WERI-Rb-1 (cell line): ENCODE measurements at regions not wholly inside any gene's neighbourhood (a gene's known extent, or its start where the extent isn't known, plus 50 kb on each side); places are given as distances from the start of the nearest gene placed in this dataset.
"Not testable (repeated sequence)": the region's sequence is repeated elsewhere in the genome, so short reads cannot be mapped to it uniquely, and the experiment has no call there.

Experiments used
- DNase-seq: peaks from one replicate; pipeline ENCODE4 v3.0.0-alpha.2; 2020
- H3K27ac ChIP-seq: fragments of 250-450 bp; sonication (Bioruptor Pico); 2 replicates; pipeline ENCODE4 v1.5.1; 2020; ENCODE audit warnings: mild to moderate bottlenecking, moderate library complexity
- H3K27me3 ChIP-seq: fragments of 250-450 bp; sonication (Bioruptor Pico); 2 replicates; pipeline ENCODE4 v1.5.1; 2021; ENCODE audit warnings: mild to moderate bottlenecking, low read depth, moderate library complexity; ENCODE audit not compliant: insufficient read depth, severe bottlenecking
- H3K36me3 ChIP-seq: fragments of 250-450 bp; sonication (Bioruptor Pico); 2 replicates; pipeline ENCODE4 v1.5.1; 2020; ENCODE audit warnings: mild to moderate bottlenecking, moderate library complexity
- H3K4me3 ChIP-seq: 2 replicates; pipeline ENCODE4 v1.5.1; 2011; ENCODE audit warnings: low read depth, mild to moderate bottlenecking, control low read depth, low read length
- H3K9me3 ChIP-seq: fragments of 250-450 bp; sonication (Bioruptor Pico); 2 replicates; pipeline ENCODE4 v1.5.1; 2021; ENCODE audit warnings: mild to moderate bottlenecking, moderate library complexity; ENCODE audit not compliant: severe bottlenecking
- TF ChIP-seq, protein P1 (sequence below): IDR thresholded peaks from 2 replicates; pipeline ENCODE4 v1.5.1; 2011; ENCODE audit warnings: low read depth, mild to moderate bottlenecking, control low read depth, inconsistent platforms, low read length

DNA sequence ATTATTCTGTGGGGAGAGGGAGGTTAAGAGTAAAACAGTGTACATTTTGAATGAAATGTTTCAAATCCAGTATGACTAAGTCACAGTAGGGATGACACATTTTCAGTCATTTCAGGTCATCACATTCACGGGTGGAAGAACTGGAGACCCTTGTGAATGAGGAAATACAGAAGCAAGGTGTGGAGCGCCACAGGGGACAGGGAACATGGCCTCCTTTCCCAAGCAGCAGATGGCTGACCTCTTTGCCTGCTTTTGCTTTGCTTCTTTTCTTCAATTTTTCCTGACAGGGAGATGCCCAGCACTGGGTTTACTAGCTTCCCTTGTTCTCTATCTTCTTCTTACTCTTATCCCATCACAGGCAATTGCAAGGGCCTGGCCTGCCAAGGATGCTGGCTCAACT lies 278.9 kb upstream of the DLGAP1 start:
- no peak for DNase-seq
- H3K36me3 ChIP-seq, result no peaks in the 10 kb centered on the region
- peaks cover 53% of the 10 kb centered on the region for H3K27me3 ChIP-seq

DNA sequence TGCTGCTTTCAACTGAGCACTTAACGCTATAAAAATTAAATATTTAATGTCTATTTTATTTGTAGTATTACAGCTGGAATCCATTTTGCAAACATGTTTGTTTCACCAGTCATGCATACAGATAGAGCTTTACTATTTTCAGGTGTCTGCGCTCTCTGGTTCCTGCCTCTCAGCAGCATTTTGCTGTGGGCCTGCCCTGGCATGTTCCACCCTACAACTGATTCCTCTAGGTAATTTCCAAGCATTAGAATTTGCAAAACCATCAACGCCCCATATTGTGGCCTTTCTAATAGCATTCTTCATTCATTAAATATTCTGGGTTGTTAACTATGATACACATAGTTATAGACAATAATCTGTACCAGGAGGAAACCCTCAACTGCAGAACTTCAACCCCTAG lies 266.4 kb upstream of the DLGAP1 start:
- peaks cover 54% of the 10 kb centered on the region for H3K27me3 ChIP-seq
- H3K9me3 ChIP-seq, result no peaks in the 10 kb centered on the region
- DNase-seq, result no peak
- H3K36me3 ChIP-seq, result no peaks in the 10 kb centered on the region
- TF ChIP-seq, protein P1, sequence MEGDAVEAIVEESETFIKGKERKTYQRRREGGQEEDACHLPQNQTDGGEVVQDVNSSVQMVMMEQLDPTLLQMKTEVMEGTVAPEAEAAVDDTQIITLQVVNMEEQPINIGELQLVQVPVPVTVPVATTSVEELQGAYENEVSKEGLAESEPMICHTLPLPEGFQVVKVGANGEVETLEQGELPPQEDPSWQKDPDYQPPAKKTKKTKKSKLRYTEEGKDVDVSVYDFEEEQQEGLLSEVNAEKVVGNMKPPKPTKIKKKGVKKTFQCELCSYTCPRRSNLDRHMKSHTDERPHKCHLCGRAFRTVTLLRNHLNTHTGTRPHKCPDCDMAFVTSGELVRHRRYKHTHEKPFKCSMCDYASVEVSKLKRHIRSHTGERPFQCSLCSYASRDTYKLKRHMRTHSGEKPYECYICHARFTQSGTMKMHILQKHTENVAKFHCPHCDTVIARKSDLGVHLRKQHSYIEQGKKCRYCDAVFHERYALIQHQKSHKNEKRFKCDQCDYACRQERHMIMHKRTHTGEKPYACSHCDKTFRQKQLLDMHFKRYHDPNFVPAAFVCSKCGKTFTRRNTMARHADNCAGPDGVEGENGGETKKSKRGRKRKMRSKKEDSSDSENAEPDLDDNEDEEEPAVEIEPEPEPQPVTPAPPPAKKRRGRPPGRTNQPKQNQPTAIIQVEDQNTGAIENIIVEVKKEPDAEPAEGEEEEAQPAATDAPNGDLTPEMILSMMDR, result no peak
- H3K4me3 ChIP-seq, result no peak overlapping the region
- H3K27ac ChIP-seq, result no peak overlapping the region

More for the DNA sequence above, 278.9 kb upstream of the DLGAP1 start:
- no peak overlapping the region for H3K27ac ChIP-seq
- no peaks in the 10 kb centered on the region for H3K9me3 ChIP-seq
- H3K4me3 ChIP-seq, result no peak overlapping the region
- TF ChIP-seq, protein P1, result no peak

DNA sequence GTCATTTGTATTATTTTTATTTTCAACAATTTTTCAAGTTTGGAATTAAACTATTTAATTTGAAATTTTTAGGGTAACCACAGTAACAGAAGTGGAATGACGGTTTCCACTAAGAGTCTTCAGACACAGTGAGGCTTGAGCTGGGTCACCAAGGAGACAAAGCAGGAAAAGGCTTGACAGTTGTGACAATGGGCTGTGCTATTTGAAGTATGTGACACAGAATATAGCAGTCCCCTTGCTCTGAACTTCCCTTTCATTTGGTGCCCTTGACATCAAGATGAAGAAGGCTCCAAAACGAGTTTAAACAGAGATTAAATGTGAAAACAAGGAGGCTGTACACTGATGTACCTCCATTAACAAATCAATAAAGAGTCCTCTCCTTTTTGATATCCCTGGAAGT lies 265.4 kb upstream of the DLGAP1 start:
- Histone ChIP-seq H3K4me3 (no peak overlapping the region), H3K27me3 (peaks cover 57% of the 10 kb centered on the region), H3K27ac (no peak overlapping the region), H3K36me3 (no peaks in the 10 kb centered on the region), H3K9me3 (no peaks in the 10 kb centered on the region)
- TF ChIP-seq, protein P1, result no peak
- no peak for DNase-seq

DNA sequence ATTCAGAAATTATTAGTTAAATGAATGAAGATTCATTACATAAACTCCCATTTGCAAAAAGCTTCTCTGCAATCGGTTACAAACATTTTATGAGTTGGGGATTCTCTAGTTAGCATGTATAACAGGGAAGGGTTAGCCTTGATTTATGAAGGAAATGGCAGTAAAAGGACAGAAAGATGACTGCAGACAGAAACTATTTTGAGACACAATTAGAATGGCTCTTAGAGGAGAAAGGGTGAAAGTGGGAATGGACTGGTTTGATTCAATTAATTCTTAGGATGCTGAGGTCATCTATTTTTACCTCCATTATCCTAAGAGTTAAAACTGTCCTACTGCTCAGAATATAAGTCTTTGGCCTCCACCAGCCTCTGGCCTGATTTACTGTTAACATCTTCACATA lies 250.8 kb upstream of the DLGAP1 start:
- Histone ChIP-seq H3K4me3 (no peak overlapping the region), H3K36me3 (no peaks in the 10 kb centered on the region), H3K27me3 (peaks cover 41% of the 10 kb centered on the region), H3K27ac (no peak overlapping the region), H3K9me3 (no peaks in the 10 kb centered on the region)
- TF ChIP-seq, protein P1, result no peak
- DNase-seq, result no peak

DNA sequence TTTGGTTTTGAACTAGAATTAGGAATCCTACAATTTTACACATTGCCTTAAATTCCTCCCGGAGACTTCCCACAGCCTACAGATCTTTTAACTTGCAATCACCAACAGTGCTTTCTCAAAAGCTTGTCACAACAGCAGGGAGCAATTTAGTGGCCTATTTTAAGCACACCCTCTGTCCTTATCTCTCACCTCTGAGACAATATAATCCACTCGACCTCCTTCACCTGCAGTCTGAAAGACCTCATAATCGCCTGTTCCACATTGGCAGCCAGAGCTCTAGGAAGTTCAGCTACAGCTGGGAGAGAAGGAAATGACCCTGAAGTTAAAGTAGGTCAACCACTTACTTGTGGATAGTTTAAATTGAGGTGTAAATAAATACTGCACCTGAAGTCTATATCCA lies 249.7 kb upstream of the DLGAP1 start:
- Histone ChIP-seq H3K4me3 (no peak overlapping the region), H3K27me3 (peaks cover 41% of the 10 kb centered on the region), H3K36me3 (no peaks in the 10 kb centered on the region), H3K9me3 (no peaks in the 10 kb centered on the region), H3K27ac (no peak overlapping the region)
- no peak for DNase-seq
- TF ChIP-seq, protein P1, result no peak

DNA sequence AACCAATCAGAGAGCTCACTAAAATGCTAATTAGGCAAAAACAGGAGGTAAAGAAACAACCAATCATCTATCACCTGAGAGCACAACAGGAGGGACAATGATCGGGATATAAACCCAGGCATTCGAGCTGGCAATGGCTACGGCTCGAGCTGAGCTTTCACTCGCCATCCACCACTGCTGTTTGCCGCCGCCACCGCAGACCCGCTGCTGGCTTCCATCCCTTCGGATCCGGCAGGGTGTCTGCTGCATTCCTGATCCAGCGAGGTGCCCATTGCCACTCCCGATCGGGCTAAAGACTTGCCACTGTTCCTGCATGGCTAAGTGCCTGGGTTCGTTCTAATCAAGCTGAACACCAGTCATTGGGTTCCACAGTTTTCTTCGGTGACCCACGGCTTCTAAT lies 236.7 kb upstream of the DLGAP1 start:
- H3K4me3 ChIP-seq, result no peak overlapping the region
- H3K36me3 ChIP-seq, result no peaks in the 10 kb centered on the region
- no peak for DNase-seq
- H3K27me3 ChIP-seq, result peaks cover 25% of the 10 kb centered on the region
- no peaks in the 10 kb centered on the region for H3K9me3 ChIP-seq
- TF ChIP-seq, protein P1, result no peak
- H3K27ac ChIP-seq, result no peak overlapping the region

DNA sequence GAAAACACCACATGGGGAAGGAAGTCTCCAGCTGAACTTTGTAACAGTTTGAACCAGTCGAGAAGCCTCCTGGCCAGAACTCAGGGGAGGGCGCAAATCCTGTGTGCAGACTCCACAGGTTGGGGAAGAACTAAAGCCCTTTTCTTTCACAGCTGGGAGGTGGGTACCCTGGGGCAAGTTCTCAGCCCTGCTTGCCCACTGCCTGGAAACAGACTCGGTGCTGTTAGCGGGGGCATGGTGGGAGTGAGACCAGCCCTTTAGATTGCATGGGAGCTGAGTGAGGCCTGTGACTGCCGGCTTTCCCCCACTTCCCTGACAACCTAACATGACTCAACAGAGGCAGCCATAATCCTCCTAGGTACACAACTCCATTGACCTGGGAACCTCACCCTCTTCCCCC lies 223.6 kb upstream of the DLGAP1 start:
- H3K4me3 ChIP-seq, DNase-seq, H3K27ac ChIP-seq, H3K9me3 ChIP-seq, H3K36me3 ChIP-seq: not testable (repeated sequence)
- H3K27me3 ChIP-seq, result peaks cover 24% of the 10 kb centered on the region
